GM23338 (cell line): ENCODE measurements at regions not wholly inside any gene's neighbourhood (a gene's known extent, or its start where the extent isn't known, plus 50 kb on each side); places are given as distances from the start of the nearest gene placed in this dataset.

ENCODE experiments used
- ATAC-seq: fragments of 200-7000 bp; cut with Tn5 transposase; 3 replicates; pipeline ENCODE4 v1.9.1; 2020
- DNase-seq: peaks from one replicate; pipeline ENCODE4 v3.0.0-alpha.2; 2015; ENCODE audit warnings: low spot score
- H2AFZ ChIP-seq: fragments of 200-600 bp; sonication (generic); 2 replicates; pipeline ENCODE4 v1.8.0; 2016; ENCODE audit warnings: antibody characterized with exemption, mild to moderate bottlenecking, moderate library complexity
- H3F3A ChIP-seq: fragments of 200-600 bp; sonication (generic); replicated peaks from 2 replicates; pipeline ENCODE4 v1.8.0; 2017; ENCODE audit warnings: antibody characterized with exemption, mixed run types, low read depth
- H3K27ac ChIP-seq: fragments of 200-600 bp; sonication (generic); 2 replicates; pipeline ENCODE4 v1.6.1; 2016; ENCODE audit warnings: low read depth
- H3K27me3 ChIP-seq: fragments of 200-600 bp; sonication (generic); 2 replicates; pipeline ENCODE4 v1.8.0; 2016; ENCODE audit warnings: mild to moderate bottlenecking, mixed run types, moderate library complexity; ENCODE audit not compliant: insufficient read depth
- H3K36me3 ChIP-seq: fragments of 200-600 bp; sonication (generic); 2 replicates; pipeline ENCODE4 v1.8.0; 2016; ENCODE audit warnings: mild to moderate bottlenecking; ENCODE audit not compliant: insufficient read depth
- H3K4me1 ChIP-seq: fragments of 200-600 bp; sonication (generic); 2 replicates; pipeline ENCODE4 v1.8.0; 2016; ENCODE audit warnings: mild to moderate bottlenecking, moderate library complexity; ENCODE audit not compliant: insufficient read depth
- H3K4me2 ChIP-seq: fragments of 200-600 bp; sonication (generic); 2 replicates; pipeline ENCODE4 v1.7.1; 2017; ENCODE audit warnings: mixed run types
- H3K4me3 ChIP-seq: fragments of 200-600 bp; sonication (generic); 2 replicates; pipeline ENCODE4 v1.6.1; 2016; ENCODE audit warnings: mixed run types
- H3K79me2 ChIP-seq: fragments of 200-600 bp; sonication (generic); replicated peaks from 2 replicates; pipeline ENCODE4 v1.8.0; 2017; ENCODE audit warnings: mild to moderate bottlenecking; ENCODE audit not compliant: insufficient read depth
- H3K9me2 ChIP-seq: fragments of 200-600 bp; sonication (generic); 2 replicates; pipeline ENCODE4 v1.8.0; 2017; ENCODE audit not compliant: insufficient read depth
- H4K20me1 ChIP-seq: fragments of 200-600 bp; sonication (generic); replicated peaks from 2 replicates; pipeline ENCODE4 v1.8.0; 2017; ENCODE audit warnings: mild to moderate bottlenecking; ENCODE audit not compliant: insufficient read depth
- H3K27ac Mint-ChIP-seq: 2 replicates; pipeline ENCODE4 v1.8.0; 2020; ENCODE audit warnings: inconsistent platforms, mild to moderate bottlenecking, moderate library complexity, mixed read lengths
- H3K27me3 Mint-ChIP-seq: 3 replicates; pipeline ENCODE4 v1.8.0; 2022; ENCODE audit warnings: low read depth, mild to moderate bottlenecking, moderate library complexity, mixed read lengths, inconsistent platforms; ENCODE audit not compliant: insufficient read depth, poor library complexity
- H3K36me3 Mint-ChIP-seq: 3 replicates; pipeline ENCODE4 v1.8.0; 2021; ENCODE audit warnings: low read depth, mild to moderate bottlenecking, inconsistent platforms, moderate library complexity, mixed read lengths
- H3K4me1 Mint-ChIP-seq: 3 replicates; pipeline ENCODE4 v1.8.0; 2020; ENCODE audit warnings: mild to moderate bottlenecking, inconsistent platforms, mixed read lengths
- H3K4me3 Mint-ChIP-seq: 3 replicates; pipeline ENCODE4 v1.8.0; 2021; ENCODE audit warnings: moderate library complexity, mild to moderate bottlenecking, inconsistent platforms, mixed read lengths
- H3K9me3 Mint-ChIP-seq: 3 replicates; pipeline ENCODE4 v1.8.0; 2020; ENCODE audit warnings: moderate library complexity, mild to moderate bottlenecking, inconsistent platforms, mixed read lengths
- CREB1 ChIP-seq: fragments of 250-450 bp; sonication (Bioruptor Pico); IDR thresholded peaks from 2 replicates; pipeline ENCODE4 v1.5.0; 2020; ENCODE audit warnings: low read depth, mild to moderate bottlenecking, moderate library complexity
- CTCF ChIP-seq, 2 experiments: fragments of 200-600 bp in 1 of 2; sonication (generic) in 1 of 2; conservative IDR thresholded peaks; 2 replicates each; pipeline versions ENCODE4 v1.5.1 to v1.6.1; 2016 to 2017; ENCODE audit warnings: antibody characterized with exemption in 2 of 2, low read depth in 2 of 2, mild to moderate bottlenecking in 2 of 2, moderate library complexity in 1 of 2
- EZH2 ChIP-seq: fragments of 200-600 bp; sonication (generic); IDR thresholded peaks from one replicate; pipeline ENCODE4 v1.8.0; 2017; ENCODE audit warnings: antibody characterized with exemption, mild to moderate bottlenecking, low read depth; ENCODE audit not compliant: unreplicated experiment
- EZH2phosphoT487 ChIP-seq: fragments of 200-600 bp; sonication (generic); IDR thresholded peaks from one replicate; pipeline ENCODE4 v1.8.1; 2018; ENCODE audit warnings: antibody characterized with exemption; ENCODE audit not compliant: unreplicated experiment
- JUNB ChIP-seq: IDR thresholded peaks from one replicate; pipeline ENCODE4 v1.6.1; 2016; ENCODE audit warnings: antibody characterized with exemption; ENCODE audit not compliant: unreplicated experiment
- STAT1 ChIP-seq: IDR thresholded peaks from one replicate; pipeline ENCODE4 v1.6.1; 2016; ENCODE audit warnings: antibody characterized with exemption; ENCODE audit not compliant: unreplicated experiment
- ZNF114 ChIP-seq: fragments of 250-450 bp; sonication (Bioruptor Pico); IDR thresholded peaks from 2 replicates; pipeline ENCODE4 v1.5.0; 2020; ENCODE audit warnings: mild to moderate bottlenecking, moderate library complexity
- ZNF331 ChIP-seq: fragments of 250-450 bp; sonication (Bioruptor Pico); IDR thresholded peaks from 2 replicates; pipeline ENCODE4 v1.5.0; 2020; ENCODE audit warnings: low read depth, mild to moderate bottlenecking, moderate library complexity
- ZNF462 ChIP-seq: fragments of 250-450 bp; sonication (Bioruptor Pico); IDR thresholded peaks from 2 replicates; pipeline ENCODE4 v1.5.0; 2020; ENCODE audit warnings: mild to moderate bottlenecking, moderate library complexity
- TF ChIP-seq, protein P1 (sequence below): IDR thresholded peaks from 2 replicates; pipeline ENCODE4 v1.6.1; 2016; ENCODE audit warnings: antibody characterized with exemption
- TF ChIP-seq, protein P2 (sequence below): IDR thresholded peaks from one replicate; pipeline ENCODE4 v1.6.1; 2018; ENCODE audit warnings: antibody characterized with exemption; ENCODE audit not compliant: unreplicated experiment

GRCh38 chr4:24368801-24369200, 215.6 kb downstream of the DHX15 start (continued):
- TF ChIP-seq CTCF (conservative IDR thresholded peaks at IDR 0.05; ENCODE audit: low read depth in 2 of 2) (no peak), STAT1 (no peak), EZH2phosphoT487 (no peak), JUNB (no peak), CREB1 (CRISPR knock-in tag) (no peak), ZNF114 (CRISPR knock-in tag) (no peak), ZNF331 (CRISPR knock-in tag) (no peak), EZH2 (no peak)
- TF ChIP-seq, protein P1, sequence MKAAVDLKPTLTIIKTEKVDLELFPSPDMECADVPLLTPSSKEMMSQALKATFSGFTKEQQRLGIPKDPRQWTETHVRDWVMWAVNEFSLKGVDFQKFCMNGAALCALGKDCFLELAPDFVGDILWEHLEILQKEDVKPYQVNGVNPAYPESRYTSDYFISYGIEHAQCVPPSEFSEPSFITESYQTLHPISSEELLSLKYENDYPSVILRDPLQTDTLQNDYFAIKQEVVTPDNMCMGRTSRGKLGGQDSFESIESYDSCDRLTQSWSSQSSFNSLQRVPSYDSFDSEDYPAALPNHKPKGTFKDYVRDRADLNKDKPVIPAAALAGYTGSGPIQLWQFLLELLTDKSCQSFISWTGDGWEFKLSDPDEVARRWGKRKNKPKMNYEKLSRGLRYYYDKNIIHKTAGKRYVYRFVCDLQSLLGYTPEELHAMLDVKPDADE = no peak
- TF ChIP-seq, protein P2, sequence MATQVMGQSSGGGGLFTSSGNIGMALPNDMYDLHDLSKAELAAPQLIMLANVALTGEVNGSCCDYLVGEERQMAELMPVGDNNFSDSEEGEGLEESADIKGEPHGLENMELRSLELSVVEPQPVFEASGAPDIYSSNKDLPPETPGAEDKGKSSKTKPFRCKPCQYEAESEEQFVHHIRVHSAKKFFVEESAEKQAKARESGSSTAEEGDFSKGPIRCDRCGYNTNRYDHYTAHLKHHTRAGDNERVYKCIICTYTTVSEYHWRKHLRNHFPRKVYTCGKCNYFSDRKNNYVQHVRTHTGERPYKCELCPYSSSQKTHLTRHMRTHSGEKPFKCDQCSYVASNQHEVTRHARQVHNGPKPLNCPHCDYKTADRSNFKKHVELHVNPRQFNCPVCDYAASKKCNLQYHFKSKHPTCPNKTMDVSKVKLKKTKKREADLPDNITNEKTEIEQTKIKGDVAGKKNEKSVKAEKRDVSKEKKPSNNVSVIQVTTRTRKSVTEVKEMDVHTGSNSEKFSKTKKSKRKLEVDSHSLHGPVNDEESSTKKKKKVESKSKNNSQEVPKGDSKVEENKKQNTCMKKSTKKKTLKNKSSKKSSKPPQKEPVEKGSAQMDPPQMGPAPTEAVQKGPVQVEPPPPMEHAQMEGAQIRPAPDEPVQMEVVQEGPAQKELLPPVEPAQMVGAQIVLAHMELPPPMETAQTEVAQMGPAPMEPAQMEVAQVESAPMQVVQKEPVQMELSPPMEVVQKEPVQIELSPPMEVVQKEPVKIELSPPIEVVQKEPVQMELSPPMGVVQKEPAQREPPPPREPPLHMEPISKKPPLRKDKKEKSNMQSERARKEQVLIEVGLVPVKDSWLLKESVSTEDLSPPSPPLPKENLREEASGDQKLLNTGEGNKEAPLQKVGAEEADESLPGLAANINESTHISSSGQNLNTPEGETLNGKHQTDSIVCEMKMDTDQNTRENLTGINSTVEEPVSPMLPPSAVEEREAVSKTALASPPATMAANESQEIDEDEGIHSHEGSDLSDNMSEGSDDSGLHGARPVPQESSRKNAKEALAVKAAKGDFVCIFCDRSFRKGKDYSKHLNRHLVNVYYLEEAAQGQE = no peak

- DNase-seq (no peak), ATAC-seq (no peak)
- no peaks in the 10 kb centered on the region for H3K36me3 Mint-ChIP-seq
- H3K27me3 Mint-ChIP-seq = no peaks in the 10 kb centered on the region
- no peak overlapping the region for H2AFZ ChIP-seq
- H3K4me1 Mint-ChIP-seq = peaks cover 6% of the 10 kb centered on the region; the same call in 2 of the 3 replicates
- no peak overlapping the region for H3K27ac Mint-ChIP-seq
- no peaks in the 10 kb centered on the region for H3F3A ChIP-seq
- H3K36me3 ChIP-seq = no peaks in the 10 kb centered on the region
- no peaks in the 10 kb centered on the region for H3K79me2 ChIP-seq
- peaks cover 24% of the 10 kb centered on the region for H3K27me3 ChIP-seq
- H3K4me3 ChIP-seq = no peak overlapping the region
- H4K20me1 ChIP-seq = no peaks in the 10 kb centered on the region
- no peak overlapping the region for H3K4me3 Mint-ChIP-seq
- no peaks in the 10 kb centered on the region for H3K4me1 ChIP-seq
- no peaks in the 10 kb centered on the region; the same call in 1 of the 2 replicates for H3K9me2 ChIP-seq
- no peak overlapping the region for H3K4me2 ChIP-seq
- H3K27ac ChIP-seq = no peak overlapping the region
- no peaks in the 10 kb centered on the region for H3K9me3 Mint-ChIP-seq
- TF ChIP-seq EZH2phosphoT487 = no peak
- no peak for TF ChIP-seq ZNF462 (CRISPR knock-in tag)
- TF ChIP-seq ZNF331 (CRISPR knock-in tag) = no peak
- no peak for TF ChIP-seq JUNB
Measured at GRCh38 chr4:24364852-24365251, 219.5 kb downstream of the DHX15 start.
